ENCODE measurements at regions not wholly inside any gene's neighbourhood (a gene's known extent, or its start where the extent isn't known, plus 50 kb on each side); places are given as distances from the start of the nearest gene placed in this dataset.

- Histone ChIP-seq H3K27ac (ENCODE audit: low read depth, low read length) (no peak overlapping the region), H3K36me3 (ENCODE audit: control insufficient read depth in 2 of 4, insufficient read depth in 4 of 4, low read length in 3 of 4) (no peaks in the 10 kb centered on the region), H3K4me2 (ENCODE audit: insufficient read depth in 1 of 2, low read depth in 2 of 2, low read length in 2 of 2) (no peak overlapping the region), H3K79me2 (ENCODE audit: control insufficient read depth in 1 of 2, insufficient read depth in 2 of 2, low read length in 2 of 2) (no peaks in the 10 kb centered on the region), H2BK20ac (ENCODE audit: low read length) (no peak overlapping the region), H3K4me3 (ENCODE audit: extremely low read depth in 1 of 4, insufficient read depth in 2 of 4, low read depth in 3 of 4, low read length in 4 of 4) (no peak overlapping the region), H2BK5ac (ENCODE audit: low read depth, low read length) (no peak overlapping the region), H3K9me3 (ENCODE audit: insufficient read depth in 2 of 2, low read depth in 1 of 2, low read length in 1 of 2) (no peaks in the 10 kb centered on the region; a peak in 1 of 4 replicates), H3K14ac (ENCODE audit: insufficient read length) (no peak overlapping the region), H3K18ac (ENCODE audit: extremely low read depth, low read length) (no peak overlapping the region), H3K79me1 (ENCODE audit: low read depth, low read length) (no peaks in the 10 kb centered on the region), H2BK12ac (ENCODE audit: low read depth, low read length) (no peak overlapping the region), H3K27me3 (replicated peaks in 1 of 4; ENCODE audit: control insufficient read depth in 3 of 4, extremely low read depth in 1 of 4, insufficient read depth in 3 of 4, low read length in 3 of 4) (peaks cover 1 to 10% (median 4%) of the 10 kb centered on the region in 4 experiments; a peak in 4 of 7 replicates), H3K56ac (replicated peaks; ENCODE audit: insufficient read length, low read depth, low read length) (no peak overlapping the region), H3K23me2 (ENCODE audit: low read depth, low read length) (no peaks in the 10 kb centered on the region; the same call in 1 of the 2 replicates), H4K5ac (ENCODE audit: insufficient read length, low read depth, low read length) (no peak overlapping the region), H2BK120ac (replicated peaks; ENCODE audit: low read depth, low read length) (no peak overlapping the region), H3K4me1 (replicated peaks in 1 of 4; ENCODE audit: control insufficient read depth in 3 of 4, insufficient read depth in 4 of 4, low read length in 3 of 4) (peaks cover 0 to 4% (median 1%) of the 10 kb centered on the region in 4 experiments; a peak in 3 of 7 replicates), H3K23ac (ENCODE audit: insufficient read length) (no peak overlapping the region), H4K20me1 (replicated peaks in 1 of 2; ENCODE audit: control insufficient read depth in 1 of 2, insufficient read depth in 2 of 2, low read length in 2 of 2) (no peaks in the 10 kb centered on the region), H2AFZ (ENCODE audit: low read length) (no peak overlapping the region), H3K9ac (replicated peaks in 1 of 4; ENCODE audit: extremely low read depth in 1 of 4, low read depth in 3 of 4, low read length in 3 of 4) (no peak overlapping the region), H3K4ac (replicated peaks; ENCODE audit: insufficient read length, low read depth, low read length) (no peak overlapping the region), H2AK5ac (ENCODE audit: low read depth, low read length) (no peak overlapping the region), H2BK15ac (ENCODE audit: low read length) (no peak overlapping the region), H4K8ac (ENCODE audit: extremely low read depth, insufficient read depth, low read length) (no peak overlapping the region; the same call in 1 of the 2 replicates), H4K91ac (replicated peaks; ENCODE audit: insufficient read length, low read length) (no peak overlapping the region)
- WGBS, 2 experiments (ENCODE audit: extremely low coverage in 1 of 2, insufficient coverage in 1 of 2, insufficient read length in 1 of 2, insufficient replicate concordance in 2 of 2, low coverage in 1 of 2, low lambda C conversion rate in 2 of 2, missing lambda C conversion rate in 1 of 2) = 91% methylated on average over 10 of the region's 10 CpGs; no CpG with 5 or more reads in 1 of the 2 experiments
- DNase-seq (ENCODE audit: low read depth in 1 of 2, low spot score in 2 of 2) = no peak
- FAIRE-seq = no peak
- ChIA-PET POLR2A (ENCODE audit: partially characterized antibody) (no interaction called here), CTCF (ENCODE audit: partially characterized antibody) (no interaction called here)
- no peak for TF ChIP-seq ATF3 (IDR thresholded peaks at IDR 0.05; ENCODE audit: insufficient read depth, low read depth, low read length)
- TF ChIP-seq RXRA (IDR thresholded peaks at IDR 0.05; ENCODE audit: insufficient read depth, low read depth, low read length) = no peak
- no peak for TF ChIP-seq CHD2 (IDR thresholded peaks at IDR 0.05; ENCODE audit: low read length)
- TF ChIP-seq CREB1 (IDR thresholded peaks at IDR 0.05) = no peak
- no peak for TF ChIP-seq RAD21 (IDR thresholded peaks at IDR 0.05 in 1 of 2, conservative IDR thresholded peaks at IDR 0.05 in 1 of 2; ENCODE audit: low read depth in 2 of 2, low read length in 2 of 2)
- no peak for TF ChIP-seq PHF8 (conservative IDR thresholded peaks at IDR 0.05; ENCODE audit: low read depth, low read length)
- TF ChIP-seq USF2 (IDR thresholded peaks at IDR 0.05; ENCODE audit: low read length) = no peak
- no peak for TF ChIP-seq FOSL1 (IDR thresholded peaks at IDR 0.05; ENCODE audit: insufficient read depth, low read depth, low read length)
- TF ChIP-seq BRCA1 (IDR thresholded peaks at IDR 0.05; ENCODE audit: low read depth, low read length) = no peak
- TF ChIP-seq TBP (IDR thresholded peaks at IDR 0.05; ENCODE audit: low read depth, low read length) = no peak
- no peak for TF ChIP-seq SP1 (IDR thresholded peaks at IDR 0.05; ENCODE audit: low read depth, low read length)
- no peak for TF ChIP-seq SP2 (IDR thresholded peaks at IDR 0.05; ENCODE audit: low read length)
- no peak for TF ChIP-seq KDM5A (IDR thresholded peaks at IDR 0.05; ENCODE audit: low read length)
Observed at GRCh38 chr20:60990061-60990460, 262.0 kb upstream of the CDH4 start.

Data from H1 (cell line).